ENCODE measurements at regions not wholly inside any gene's neighbourhood (a gene's known extent, or its start where the extent isn't known, plus 50 kb on each side); places are given as distances from the start of the nearest gene placed in this dataset.

DNA sequence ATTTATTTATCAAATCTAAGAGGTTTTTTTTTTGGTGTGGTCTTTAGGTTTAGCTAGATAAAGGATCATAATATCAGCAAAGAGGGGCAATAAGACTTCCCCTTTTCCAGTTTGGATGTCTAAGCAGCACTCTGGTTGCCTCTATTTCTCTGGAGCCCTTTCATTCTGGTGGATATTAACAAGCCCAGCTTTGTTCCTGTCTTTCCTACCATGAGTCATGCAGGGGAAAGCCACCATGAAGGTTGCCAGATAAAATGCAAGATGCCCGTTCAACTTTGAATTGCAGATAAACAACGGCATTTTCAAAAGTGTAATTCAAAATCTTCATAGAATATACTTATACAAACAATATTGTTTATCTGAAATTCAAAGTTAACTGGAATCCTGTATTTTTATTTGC, 143.6 kb downstream of the ADAMTS15 start:
- H2AFZ ChIP-seq (ENCODE audit: low read length): no peak overlapping the region
- Mint-ChIP-seq H3K9me3 (no peaks in the 10 kb centered on the region), H3K27ac (no peak overlapping the region), H3K4me1 (no peaks in the 10 kb centered on the region; a peak in 1 of 4 replicates), H3K4me3 (no peak overlapping the region), H3K27me3 (ENCODE audit: low read depth) (no peaks in the 10 kb centered on the region), H3K36me3 (ENCODE audit: insufficient read depth in 1 of 3, low read depth in 3 of 3) (no peaks in the 10 kb centered on the region)
- no peaks in the 10 kb centered on the region for H3K23me2 ChIP-seq (ENCODE audit: insufficient read length, low read depth, low read length, poor library complexity, severe bottlenecking)
- H2AK5ac ChIP-seq (ENCODE audit: insufficient read length, low read length): no peak overlapping the region
- no peaks in the 10 kb centered on the region for H3K9me3 ChIP-seq (ENCODE audit: control insufficient read depth, low read depth, low read length)
- H2BK20ac ChIP-seq (ENCODE audit: low read depth, low read length, poor library complexity, severe bottlenecking): no peak overlapping the region
- no CpG with 5 or more reads among the region's 2 CpGs for WGBS (ENCODE audit: extremely low coverage, insufficient read length, low lambda C conversion rate)
- H3K56ac ChIP-seq (ENCODE audit: insufficient read length, low read depth, low read length): no peak overlapping the region
- H3K14ac ChIP-seq (ENCODE audit: insufficient read depth, low read length): no peak overlapping the region
- no peak overlapping the region for H3T11ph ChIP-seq (ENCODE audit: low read length)
- TF ChIP-seq, protein P1, sequence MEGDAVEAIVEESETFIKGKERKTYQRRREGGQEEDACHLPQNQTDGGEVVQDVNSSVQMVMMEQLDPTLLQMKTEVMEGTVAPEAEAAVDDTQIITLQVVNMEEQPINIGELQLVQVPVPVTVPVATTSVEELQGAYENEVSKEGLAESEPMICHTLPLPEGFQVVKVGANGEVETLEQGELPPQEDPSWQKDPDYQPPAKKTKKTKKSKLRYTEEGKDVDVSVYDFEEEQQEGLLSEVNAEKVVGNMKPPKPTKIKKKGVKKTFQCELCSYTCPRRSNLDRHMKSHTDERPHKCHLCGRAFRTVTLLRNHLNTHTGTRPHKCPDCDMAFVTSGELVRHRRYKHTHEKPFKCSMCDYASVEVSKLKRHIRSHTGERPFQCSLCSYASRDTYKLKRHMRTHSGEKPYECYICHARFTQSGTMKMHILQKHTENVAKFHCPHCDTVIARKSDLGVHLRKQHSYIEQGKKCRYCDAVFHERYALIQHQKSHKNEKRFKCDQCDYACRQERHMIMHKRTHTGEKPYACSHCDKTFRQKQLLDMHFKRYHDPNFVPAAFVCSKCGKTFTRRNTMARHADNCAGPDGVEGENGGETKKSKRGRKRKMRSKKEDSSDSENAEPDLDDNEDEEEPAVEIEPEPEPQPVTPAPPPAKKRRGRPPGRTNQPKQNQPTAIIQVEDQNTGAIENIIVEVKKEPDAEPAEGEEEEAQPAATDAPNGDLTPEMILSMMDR (conservative IDR thresholded peaks at IDR 0.05): no peak
- H4K20me1 ChIP-seq (ENCODE audit: control insufficient read depth, insufficient read depth, insufficient read length): no peaks in the 10 kb centered on the region
- H3K79me1 ChIP-seq (ENCODE audit: insufficient read depth, low read depth, low read length, poor library complexity, severe bottlenecking): no peaks in the 10 kb centered on the region
- no peaks in the 10 kb centered on the region for H3K4me1 ChIP-seq (ENCODE audit: insufficient read depth, low read length)
- H3K4ac ChIP-seq (ENCODE audit: low read depth, low read length): no peak overlapping the region
- no peak overlapping the region for H3K9ac ChIP-seq (ENCODE audit: extremely low read depth, insufficient read length, low read length)
- no peaks in the 10 kb centered on the region for H3K79me2 ChIP-seq (ENCODE audit: insufficient read depth, low read length)
- H3K4me2 ChIP-seq (ENCODE audit: insufficient read depth, insufficient read length, low read length): no peak overlapping the region
- DNase-seq: no peak
- H2BK15ac ChIP-seq (ENCODE audit: low read depth, low read length): no peak overlapping the region
- no peak overlapping the region for H2BK12ac ChIP-seq (ENCODE audit: insufficient read length, low read depth, low read length)
- no peak overlapping the region for H3K18ac ChIP-seq (ENCODE audit: insufficient read length, low read depth, low read length)
- no peaks in the 10 kb centered on the region for H3K27me3 ChIP-seq (ENCODE audit: insufficient read depth, low read length)
- H4K8ac ChIP-seq (replicated peaks; ENCODE audit: insufficient read length, low read depth, low read length): no peak overlapping the region
- no peak overlapping the region for H2BK120ac ChIP-seq (ENCODE audit: low read depth, low read length, poor library complexity, severe bottlenecking)
- no peak overlapping the region for H4K91ac ChIP-seq (ENCODE audit: insufficient read length, low read depth, low read length)
- no peak overlapping the region for H4K5ac ChIP-seq (ENCODE audit: insufficient read length, low read depth, low read length)
- H3K27ac ChIP-seq (ENCODE audit: insufficient read length, low read depth, low read length): no peak overlapping the region
- H2BK5ac ChIP-seq (ENCODE audit: insufficient read length, low read length): no peak overlapping the region
- no peak overlapping the region for H3K23ac ChIP-seq (ENCODE audit: insufficient read length, low read depth, low read length)

Data from H9 (cell line).